GM12878 (cell line): ENCODE measurements at regions not wholly inside any gene's neighbourhood (a gene's known extent, or its start where the extent isn't known, plus 50 kb on each side); places are given as distances from the start of the nearest gene placed in this dataset.

ENCODE experiments used
- ATAC-seq: fragments of 200-7000 bp; cut with Tn5 transposase; 3 replicates; pipeline ENCODE4 v1.9.1; 2020; ENCODE audit warnings: mild to moderate bottlenecking, moderate library complexity
- BruUV-seq: library from RNA; stranded (reverse); fragments of 400-500 nt; replicated peaks from 2 replicates; lab custom pipeline; 2021; lab: Mats Ljungman, UMichigan
- CTCF ChIA-PET: fragments of 300-600 bp; sonication (Branson Sonifier 250); formaldehyde crosslinking; extraction: SDS; loops from one replicate; lab custom pipeline; 2021; ENCODE audit warnings: inconsistent platforms; lab: Yijun Ruan, JAX
- POLR2A ChIA-PET: fragments of 350-600 bp; formaldehyde crosslinking; extraction: SDS; loops from one replicate; lab custom pipeline; 2021; ENCODE audit warnings: inconsistent platforms; lab: Charles Lee
- RAD21 ChIA-PET: fragments of 300-600 bp; sonication (Branson Sonifier 250); formaldehyde crosslinking; loops from one replicate; lab custom pipeline; 2023; ENCODE audit warnings: antibody characterized with exemption; ENCODE audit not compliant: unreplicated experiment; lab: Charles Lee
- SMC1A ChIA-PET: fragments of 300-600 bp; sonication (Branson Sonifier 250); formaldehyde crosslinking; loops from one replicate; lab custom pipeline; 2023; ENCODE audit not compliant: unreplicated experiment, uncharacterized antibody; lab: Charles Lee
- DNase-seq: peaks from one replicate; pipeline ENCODE4 v3.0.0-alpha.2; 2011; ENCODE audit warnings: low read depth, low spot score
- FAIRE-seq: peaks from 3 replicates; lab custom pipeline; 2011; peaks lifted over from hg19 to GRCh38; lab: Jason Lieb, UNC
- H2AFZ ChIP-seq: 2 replicates; pipeline ENCODE4 v1.6.0; 2011; ENCODE audit warnings: low read depth, low read length, control low read depth; ENCODE audit not compliant: control insufficient read depth
- H3K27ac ChIP-seq: 2 replicates; pipeline ENCODE4 v1.5.1; 2011; ENCODE audit warnings: control low read depth; ENCODE audit not compliant: control insufficient read depth, insufficient read depth
- H3K27me3 ChIP-seq, 2 experiments: replicated peaks in 1 of 2; 2 replicates each; pipeline versions ENCODE4 v1.6.0 to v1.6.1; 2011; ENCODE audit warnings: low read length in 1 of 2; ENCODE audit not compliant: control insufficient read depth in 2 of 2, insufficient read depth in 2 of 2
- H3K36me3 ChIP-seq, 2 experiments: 2 replicates each; pipeline ENCODE4 v1.5.1; 2011; ENCODE audit warnings: low read length in 1 of 2; ENCODE audit not compliant: control insufficient read depth in 2 of 2, insufficient read depth in 2 of 2
- H3K4me1 ChIP-seq: 2 replicates; pipeline ENCODE4 v1.6.1; 2011; ENCODE audit warnings: mild to moderate bottlenecking, low read length, moderate library complexity, mixed read lengths; ENCODE audit not compliant: control insufficient read depth, insufficient read depth
- H3K4me2 ChIP-seq: 2 replicates; pipeline ENCODE4 v1.6.0; 2011; ENCODE audit warnings: control low read depth; ENCODE audit not compliant: control insufficient read depth, insufficient read depth
- H3K4me3 ChIP-seq: fragments of 200-600 bp; sonication (generic); 2 replicates; pipeline ENCODE4 v1.5.1; 2016
- H3K79me2 ChIP-seq: 2 replicates; pipeline ENCODE4 v1.6.0; 2011; ENCODE audit warnings: low read length; ENCODE audit not compliant: control insufficient read depth, insufficient read depth
- H3K9ac ChIP-seq: 2 replicates; pipeline ENCODE4 v1.8.0; 2011; ENCODE audit warnings: low read length, control low read depth, mixed read lengths; ENCODE audit not compliant: control insufficient read depth, insufficient read depth
- H3K9me3 ChIP-seq: replicated peaks from 3 replicates; pipeline ENCODE4 v1.5.1; 2011; ENCODE audit warnings: mild to moderate bottlenecking, low read length; ENCODE audit not compliant: control insufficient read depth, insufficient read depth
- H4K20me1 ChIP-seq: 2 replicates; pipeline ENCODE4 v1.6.0; 2011; ENCODE audit not compliant: control insufficient read depth, insufficient read depth
- BACH1 ChIP-seq: fragments of 450-650 bp; IDR thresholded peaks from 2 replicates; pipeline ENCODE4 v1.6.1; 2017; ENCODE audit warnings: mild to moderate bottlenecking, borderline replicate concordance
- CBFB ChIP-seq: IDR thresholded peaks from 2 replicates; pipeline ENCODE4 v1.6.1; 2016; ENCODE audit warnings: antibody characterized with exemption, low read depth
- E4F1 ChIP-seq: fragments of 450-650 bp; IDR thresholded peaks from 2 replicates; pipeline ENCODE4 v1.6.1; 2018; ENCODE audit warnings: borderline replicate concordance, mild to moderate bottlenecking; ENCODE audit not compliant: partially characterized antibody
- SKIL ChIP-seq: fragments of 450-650 bp; IDR thresholded peaks from 2 replicates; pipeline ENCODE4 v1.6.1; 2017; ENCODE audit warnings: mild to moderate bottlenecking, low read depth, inconsistent platforms; ENCODE audit not compliant: poor library complexity, severe bottlenecking
- ZNF24 ChIP-seq: fragments of 450-650 bp; IDR thresholded peaks from 2 replicates; pipeline ENCODE4 v1.6.1; 2017; ENCODE audit warnings: antibody characterized with exemption, mild to moderate bottlenecking
- WGBS: methylation state at CpG from one replicate; pipeline ENCODE4 v1.1.6; 2016; ENCODE audit warnings: low lambda C conversion rate; ENCODE audit not compliant: insufficient replicate concordance, insufficient coverage; ENCODE audit errors: missing lambda C conversion rate; 5-methylcytosine and 5-hydroxymethylcytosine counted together
- in situ Hi-C: fragments of 300-500 bp; cut with MboI; formaldehyde crosslinking; loops from 9 replicates; pipeline ENCODE4 v1.14.3; 2018; ENCODE audit warnings: mixed read lengths
- intact Hi-C: fragments of 100-400 bp; cut with micrococcal nuclease; formaldehyde crosslinking; loops from one replicate; pipeline ENCODE4 v1.14.2; 2022; ENCODE audit not compliant: unreplicated experiment
- TF ChIP-seq, protein P1 (sequence below): IDR thresholded peaks from 2 replicates; pipeline ENCODE4 v1.6.1; 2011; ENCODE audit warnings: low read depth, mild to moderate bottlenecking, low read length, moderate library complexity, borderline replicate concordance; ENCODE audit errors: extremely low read depth
- TF ChIP-seq, protein P2 (sequence below): fragments of 450-650 bp; IDR thresholded peaks from 2 replicates; pipeline ENCODE4 v1.6.1; 2016; ENCODE audit warnings: mild to moderate bottlenecking

GRCh38 chr4:30904215-30904555 lies 184.0 kb downstream of the PCDH7 start:
- POLR2A ChIA-PET = no interaction called here
- intact Hi-C loops = no loop called here
- H3K27ac ChIP-seq = no peak overlapping the region
- no peaks in the 10 kb centered on the region for H3K36me3 ChIP-seq
- FAIRE-seq = no peak
- no peak overlapping the region for H3K9ac ChIP-seq
- no peaks in the 10 kb centered on the region for H3K4me1 ChIP-seq
- no peaks in the 10 kb centered on the region for H3K79me2 ChIP-seq
- SMC1A ChIA-PET = no interaction called here
- no peak overlapping the region for H3K4me2 ChIP-seq
- 5% methylated on average over 2 of the region's 2 CpGs for WGBS
- BruUV-seq = no TSS peak
- TF ChIP-seq BACH1 = no peak
- TF ChIP-seq, protein P1, sequence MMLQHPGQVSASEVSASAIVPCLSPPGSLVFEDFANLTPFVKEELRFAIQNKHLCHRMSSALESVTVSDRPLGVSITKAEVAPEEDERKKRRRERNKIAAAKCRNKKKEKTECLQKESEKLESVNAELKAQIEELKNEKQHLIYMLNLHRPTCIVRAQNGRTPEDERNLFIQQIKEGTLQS = no peak
- no peak for TF ChIP-seq E4F1
- TF ChIP-seq, protein P2, sequence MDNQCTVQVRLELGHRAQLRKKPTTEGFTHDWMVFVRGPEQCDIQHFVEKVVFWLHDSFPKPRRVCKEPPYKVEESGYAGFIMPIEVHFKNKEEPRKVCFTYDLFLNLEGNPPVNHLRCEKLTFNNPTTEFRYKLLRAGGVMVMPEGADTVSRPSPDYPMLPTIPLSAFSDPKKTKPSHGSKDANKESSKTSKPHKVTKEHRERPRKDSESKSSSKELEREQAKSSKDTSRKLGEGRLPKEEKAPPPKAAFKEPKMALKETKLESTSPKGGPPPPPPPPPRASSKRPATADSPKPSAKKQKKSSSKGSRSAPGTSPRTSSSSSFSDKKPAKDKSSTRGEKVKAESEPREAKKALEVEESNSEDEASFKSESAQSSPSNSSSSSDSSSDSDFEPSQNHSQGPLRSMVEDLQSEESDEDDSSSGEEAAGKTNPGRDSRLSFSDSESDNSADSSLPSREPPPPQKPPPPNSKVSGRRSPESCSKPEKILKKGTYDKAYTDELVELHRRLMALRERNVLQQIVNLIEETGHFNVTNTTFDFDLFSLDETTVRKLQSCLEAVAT = no peak
- no peak for TF ChIP-seq SKIL
- TF ChIP-seq ZNF24 = no peak
- no peak for TF ChIP-seq CBFB
- no peaks in the 10 kb centered on the region for H3K27me3 ChIP-seq
- no peak for DNase-seq
- no peaks in the 10 kb centered on the region for H4K20me1 ChIP-seq
- no peak overlapping the region for H2AFZ ChIP-seq
- no peak for ATAC-seq
- CTCF ChIA-PET = interaction anchor here (1.1 to 1.6 kb wide), 2 partner anchors 11 to 13 kb away, joined by 3 to 4 read pairs; no protein-coding TSS in a partner anchor
- H3K4me3 ChIP-seq = no peak overlapping the region
- no peaks in the 10 kb centered on the region for H3K9me3 ChIP-seq
- in situ Hi-C loops = no loop called here
- RAD21 ChIA-PET = no interaction called here
